Endothelial cell of umbilical vein (primary cell): ENCODE measurements at regions not wholly inside any gene's neighbourhood (a gene's known extent, or its start where the extent isn't known, plus 50 kb on each side); places are given as distances from the start of the nearest gene placed in this dataset.

Experiments used
- BruUV-seq: library from RNA; stranded (reverse); fragments of 400-500 nt; replicated peaks from 2 replicates; lab custom pipeline; 2021; lab: Mats Ljungman, UMichigan
- CTCF ChIA-PET: fragments of 300-600, 350-600 bp; sonication (Branson Sonifier 250); formaldehyde crosslinking; loops from one replicate; lab custom pipeline; 2021; ENCODE audit warnings: antibody characterized with exemption, inconsistent platforms; lab: Charles Lee
- POLR2A ChIA-PET: fragments of 300-600, 350-600 bp; sonication (Branson Sonifier 250); formaldehyde crosslinking; loops from one replicate; lab custom pipeline; 2021; ENCODE audit warnings: antibody characterized with exemption, inconsistent platforms; lab: Charles Lee
- DNase-seq: peaks from one replicate; pipeline ENCODE4 v3.0.0-alpha.2; 2011; ENCODE audit warnings: low read depth, low spot score
- FAIRE-seq: peaks from 2 replicates; lab custom pipeline; 2011; peaks lifted over from hg19 to GRCh38; lab: Jason Lieb, UNC
- H2AFZ ChIP-seq: 2 replicates; pipeline ENCODE4 v1.6.0; 2012; ENCODE audit warnings: low read depth, low read length, control low read depth, inconsistent platforms
- H3K27ac ChIP-seq: 2 replicates; pipeline ENCODE4 v1.5.1; 2011; ENCODE audit warnings: low read depth, mild to moderate bottlenecking, control low read depth, low read length, moderate library complexity; ENCODE audit not compliant: insufficient read depth
- H3K27me3 ChIP-seq, 2 experiments: 2 replicates each; pipeline versions ENCODE4 v1.6.0 to v1.6.1; 2011; ENCODE audit warnings: low read length in 2 of 2, mixed read lengths in 1 of 2; ENCODE audit not compliant: control insufficient read depth in 2 of 2, insufficient read depth in 2 of 2
- H3K36me3 ChIP-seq, 2 experiments: 2 replicates in 1 of 2; 3 replicates in 1 of 2; pipeline ENCODE4 v1.5.1; 2011; ENCODE audit warnings: low read length in 2 of 2, mild to moderate bottlenecking in 1 of 2, moderate library complexity in 1 of 2; ENCODE audit not compliant: control insufficient read depth in 2 of 2, insufficient read depth in 2 of 2; ENCODE audit errors: extremely low read depth in 1 of 2
- H3K4me1 ChIP-seq: 3 replicates; pipeline ENCODE4 v1.5.1; 2011; ENCODE audit warnings: mild to moderate bottlenecking, low read length; ENCODE audit not compliant: control insufficient read depth, insufficient read depth; ENCODE audit errors: extremely low read depth
- H3K4me2 ChIP-seq: 2 replicates; pipeline ENCODE4 v1.6.1; 2011; ENCODE audit warnings: low read length, control low read depth, mixed read lengths; ENCODE audit not compliant: insufficient read depth
- H3K4me3 ChIP-seq, 3 experiments: fragments of 200-600 bp in 1 of 3; sonication (generic), shearing (Covaris generic) in 1 of 3; replicated peaks in 1 of 3; 2 replicates each; pipeline ENCODE4 v1.5.1; 2011 to 2016; ENCODE audit warnings: control low read depth in 3 of 3, low read length in 3 of 3, mild to moderate bottlenecking in 2 of 3, inconsistent platforms in 1 of 3, low read depth in 1 of 3, moderate library complexity in 1 of 3; ENCODE audit not compliant: insufficient read depth in 1 of 3
- H3K79me2 ChIP-seq: 2 replicates; pipeline ENCODE4 v1.6.0; 2012; ENCODE audit warnings: low read length, inconsistent platforms; ENCODE audit not compliant: control insufficient read depth, insufficient read depth
- H3K9ac ChIP-seq: replicated peaks from 2 replicates; pipeline ENCODE3; 2011; ENCODE audit warnings: low read length, control low read depth; ENCODE audit not compliant: insufficient read depth; ENCODE audit errors: extremely low read depth
- H3K9me1 ChIP-seq: replicated peaks from 3 replicates; pipeline ENCODE4 v1.6.0; 2011; ENCODE audit warnings: mild to moderate bottlenecking, low read length; ENCODE audit not compliant: control insufficient read depth, insufficient read depth; ENCODE audit errors: extremely low read depth
- H3K9me3 ChIP-seq: replicated peaks from 2 replicates; pipeline ENCODE4 v1.5.1; 2012; ENCODE audit warnings: low read length, inconsistent platforms; ENCODE audit not compliant: control insufficient read depth, insufficient read depth
- H4K20me1 ChIP-seq: replicated peaks from 2 replicates; pipeline ENCODE3; 2011; ENCODE audit warnings: mild to moderate bottlenecking, low read length; ENCODE audit not compliant: control insufficient read depth, insufficient read depth; ENCODE audit errors: extremely low read depth
- EZH2 ChIP-seq: IDR thresholded peaks from 2 replicates; pipeline ENCODE4 v1.6.1; 2012; ENCODE audit warnings: borderline replicate concordance, low read depth, mild to moderate bottlenecking, moderate library complexity, low read length, inconsistent platforms; ENCODE audit not compliant: severe bottlenecking
- FOS ChIP-seq: IDR thresholded peaks from 2 replicates; pipeline ENCODE4 v1.6.1; 2011; ENCODE audit warnings: mild to moderate bottlenecking, low read length, moderate library complexity, borderline replicate concordance; ENCODE audit not compliant: insufficient read depth
- GATA2 ChIP-seq: IDR thresholded peaks from 2 replicates; pipeline ENCODE4 v1.7.0; 2011; ENCODE audit warnings: low read depth, mild to moderate bottlenecking, moderate library complexity, mixed read lengths, low read length; ENCODE audit not compliant: insufficient read length, insufficient read depth
- MYC ChIP-seq: IDR thresholded peaks from one replicate; pipeline ENCODE4 v1.6.1; 2011; ENCODE audit warnings: mild to moderate bottlenecking, low read depth, low read length
- dilution Hi-C: fragments of 300-500 bp; cut with MboI; formaldehyde crosslinking; loops from one replicate; pipeline ENCODE4 v1.15.0; 2019; ENCODE audit warnings: low sequenced_read_pairs; ENCODE audit not compliant: extremely low pct_ligation_motif_present
- intact Hi-C: fragments of 100-400 bp; cut with micrococcal nuclease; formaldehyde crosslinking; loops from one replicate; pipeline ENCODE4 v1.10.0; 2022
- TF ChIP-seq, protein P1 (sequence below), 2 donors: IDR thresholded peaks; 1 replicate in 1 of 2; 2 replicates in 1 of 2; pipeline ENCODE4 v1.5.1; 2011; ENCODE audit warnings: low read length in 2 of 2, mild to moderate bottlenecking in 2 of 2, moderate library complexity in 2 of 2, control low read depth in 1 of 2, inconsistent platforms in 1 of 2, low read depth in 1 of 2; ENCODE audit not compliant: insufficient read depth in 1 of 2; ENCODE audit errors: extremely low read depth in 1 of 2
- TF ChIP-seq, protein P2 (sequence below): IDR thresholded peaks from 2 replicates; pipeline ENCODE4 v1.6.1; 2011; ENCODE audit not compliant: insufficient read depth, insufficient read length

DNA sequence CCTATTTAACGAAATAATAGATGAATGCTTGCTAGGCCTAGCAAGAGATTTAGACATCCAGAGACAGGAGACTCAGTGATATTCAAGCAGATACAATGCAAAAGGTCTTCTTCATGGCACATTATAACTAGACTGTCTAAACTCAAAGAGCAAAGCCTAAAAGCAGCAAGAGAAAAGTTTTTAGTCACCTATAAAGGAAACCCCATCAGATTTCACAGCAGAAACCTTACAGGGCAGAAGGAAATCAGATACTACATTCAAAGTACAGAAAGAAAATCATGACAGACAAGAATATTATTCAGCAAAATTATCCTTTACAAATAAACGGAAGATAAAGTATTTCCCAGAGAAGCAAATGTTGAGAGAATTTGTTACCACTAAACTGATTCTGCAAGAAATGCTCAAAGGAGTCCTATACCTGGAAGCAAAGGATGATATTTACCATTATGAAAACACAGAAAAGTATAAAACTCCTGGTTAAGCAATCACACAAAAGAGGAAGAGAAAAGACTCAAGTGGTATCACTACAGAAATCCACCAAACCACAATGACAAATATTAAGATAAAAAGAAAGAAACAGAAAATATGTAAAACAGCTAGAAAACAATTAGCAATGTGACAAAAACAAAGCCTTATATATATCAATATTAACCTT is 333.7 kb downstream of the MEI4 start:
- Histone ChIP-seq H4K20me1 (no peaks in the 10 kb centered on the region), H3K9me1 (no peaks in the 10 kb centered on the region), H3K36me3 (no peaks in the 10 kb centered on the region), H2AFZ (no peak overlapping the region), H3K4me1 (no peaks in the 10 kb centered on the region), H3K9me3 (no peaks in the 10 kb centered on the region), H3K4me3 (no peak overlapping the region), H3K4me2 (no peak overlapping the region), H3K27ac (no peak overlapping the region), H3K79me2 (no peaks in the 10 kb centered on the region), H3K9ac (no peak overlapping the region), H3K27me3 (no peaks in the 10 kb centered on the region)
- no TSS peak for BruUV-seq
- dilution Hi-C loops = no loop called here
- intact Hi-C loops = no loop called here
- DNase-seq = no peak
- ChIA-PET POLR2A (no interaction called here), CTCF (no interaction called here)
- no peak for TF ChIP-seq EZH2
- no peak for TF ChIP-seq GATA2
- TF ChIP-seq, protein P1, sequence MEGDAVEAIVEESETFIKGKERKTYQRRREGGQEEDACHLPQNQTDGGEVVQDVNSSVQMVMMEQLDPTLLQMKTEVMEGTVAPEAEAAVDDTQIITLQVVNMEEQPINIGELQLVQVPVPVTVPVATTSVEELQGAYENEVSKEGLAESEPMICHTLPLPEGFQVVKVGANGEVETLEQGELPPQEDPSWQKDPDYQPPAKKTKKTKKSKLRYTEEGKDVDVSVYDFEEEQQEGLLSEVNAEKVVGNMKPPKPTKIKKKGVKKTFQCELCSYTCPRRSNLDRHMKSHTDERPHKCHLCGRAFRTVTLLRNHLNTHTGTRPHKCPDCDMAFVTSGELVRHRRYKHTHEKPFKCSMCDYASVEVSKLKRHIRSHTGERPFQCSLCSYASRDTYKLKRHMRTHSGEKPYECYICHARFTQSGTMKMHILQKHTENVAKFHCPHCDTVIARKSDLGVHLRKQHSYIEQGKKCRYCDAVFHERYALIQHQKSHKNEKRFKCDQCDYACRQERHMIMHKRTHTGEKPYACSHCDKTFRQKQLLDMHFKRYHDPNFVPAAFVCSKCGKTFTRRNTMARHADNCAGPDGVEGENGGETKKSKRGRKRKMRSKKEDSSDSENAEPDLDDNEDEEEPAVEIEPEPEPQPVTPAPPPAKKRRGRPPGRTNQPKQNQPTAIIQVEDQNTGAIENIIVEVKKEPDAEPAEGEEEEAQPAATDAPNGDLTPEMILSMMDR (IDR thresholded peaks at IDR 0.05; ENCODE audit: extremely low read depth in 1 of 2, insufficient read depth in 1 of 2, low read depth in 1 of 2, low read length in 2 of 2) = no peak
- no peak for TF ChIP-seq MYC
- TF ChIP-seq, protein P2, sequence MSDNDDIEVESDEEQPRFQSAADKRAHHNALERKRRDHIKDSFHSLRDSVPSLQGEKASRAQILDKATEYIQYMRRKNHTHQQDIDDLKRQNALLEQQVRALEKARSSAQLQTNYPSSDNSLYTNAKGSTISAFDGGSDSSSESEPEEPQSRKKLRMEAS = no peak
- TF ChIP-seq FOS = no peak
- FAIRE-seq = no peak
